OCI-LY7 (cell line): ENCODE measurements at regions not wholly inside any gene's neighbourhood (a gene's known extent, or its start where the extent isn't known, plus 50 kb on each side); places are given as distances from the start of the nearest gene placed in this dataset.

Experiments used
- BruUV-seq: library from RNA; stranded (reverse); fragments of 400-500 nt; replicated peaks from 2 replicates; lab custom pipeline; 2021; lab: Mats Ljungman, UMichigan
- CTCF ChIA-PET: fragments of 300-600 bp; sonication (Branson Sonifier 250); formaldehyde crosslinking; loops from one replicate; lab custom pipeline; 2022; ENCODE audit warnings: antibody characterized with exemption; ENCODE audit not compliant: unreplicated experiment; lab: Charles Lee
- POLR2A ChIA-PET: fragments of 300-600 bp; sonication (Branson Sonifier 250); formaldehyde crosslinking; loops from one replicate; lab custom pipeline; 2022; ENCODE audit warnings: antibody characterized with exemption; lab: Charles Lee
- DNase-seq: peaks from one replicate; pipeline ENCODE4 v3.0.0-alpha.2; 2015; ENCODE audit warnings: low spot score
- H2AFZ ChIP-seq: fragments of 200-600 bp; sonication (generic), shearing (Covaris generic); 2 replicates; pipeline ENCODE4 v1.6.1; 2014; ENCODE audit warnings: mild to moderate bottlenecking, antibody characterized with exemption, low read length, moderate library complexity
- H3K27ac ChIP-seq: fragments of 200-600 bp; sonication (generic); 2 replicates; pipeline ENCODE4 v1.5.1; 2014; ENCODE audit warnings: mixed run types, low read depth, mild to moderate bottlenecking, moderate library complexity, low read length, inconsistent platforms; ENCODE audit not compliant: poor library complexity, severe bottlenecking
- H3K36me3 ChIP-seq: fragments of 200-600 bp; sonication (generic); 2 replicates; pipeline ENCODE4 v1.6.1; 2014; ENCODE audit warnings: mild to moderate bottlenecking, antibody characterized with exemption, low read length, moderate library complexity, mixed read lengths; ENCODE audit not compliant: insufficient read depth
- H3K4me1 ChIP-seq: fragments of 200-600 bp; sonication (generic); 2 replicates; pipeline ENCODE4 v1.5.1; 2014; ENCODE audit warnings: mild to moderate bottlenecking, low read length; ENCODE audit not compliant: insufficient read depth, poor library complexity, severe bottlenecking
- H3K4me2 ChIP-seq: fragments of 200-600 bp; sonication (generic); 2 replicates; pipeline ENCODE4 v1.6.1; 2014; ENCODE audit warnings: mild to moderate bottlenecking, low read length
- H3K4me3 ChIP-seq: fragments of 200-600 bp; sonication (generic); 2 replicates; pipeline ENCODE4 v1.5.1; 2014; ENCODE audit warnings: mild to moderate bottlenecking, low read depth, low read length; ENCODE audit not compliant: poor library complexity, severe bottlenecking
- H3K79me2 ChIP-seq: fragments of 200-600 bp; sonication (generic); 2 replicates; pipeline ENCODE4 v1.6.1; 2016; ENCODE audit warnings: low read depth, mild to moderate bottlenecking, low read length, moderate library complexity, mixed read lengths; ENCODE audit not compliant: insufficient read depth
- H3K9me2 ChIP-seq: fragments of 200-600 bp; sonication (generic); 2 replicates; pipeline ENCODE4 v1.6.1; 2016; ENCODE audit warnings: mild to moderate bottlenecking, low read length, mixed read lengths; ENCODE audit not compliant: insufficient read depth
- H3K9me3 ChIP-seq: fragments of 200-600 bp; sonication (generic); 2 replicates; pipeline ENCODE4 v1.6.1; 2014; ENCODE audit warnings: mild to moderate bottlenecking, mixed run types, low read length, mixed read lengths
- H4K20me1 ChIP-seq: fragments of 200-600 bp; sonication (generic); 2 replicates; pipeline ENCODE4 v1.6.1; 2014; ENCODE audit warnings: mild to moderate bottlenecking, antibody characterized with exemption, low read length, moderate library complexity, mixed read lengths; ENCODE audit not compliant: insufficient read depth
- CTCF ChIP-seq: fragments of 200-600 bp; sonication (generic); conservative IDR thresholded peaks from 2 replicates; pipeline ENCODE4 v1.5.1; 2014; ENCODE audit warnings: mild to moderate bottlenecking, antibody characterized with exemption, low read length, moderate library complexity, mixed read lengths
- EZH2phosphoT487 ChIP-seq: fragments of 200-600 bp; sonication (generic); IDR thresholded peaks from 2 replicates; pipeline ENCODE4 v1.6.1; 2018; ENCODE audit warnings: low read depth, borderline replicate concordance, mild to moderate bottlenecking, mixed run types, antibody characterized with exemption, low read length, moderate library complexity, mixed read lengths
- intact Hi-C: fragments of 100-400 bp; cut with micrococcal nuclease; formaldehyde crosslinking; loops from one replicate; pipeline ENCODE4 v1.10.0; 2022; ENCODE audit not compliant: unreplicated experiment

GRCh38 chrX:4206941-4207340, 493.5 kb upstream of the PRKX start:
- ChIA-PET POLR2A (no interaction called here), CTCF (no interaction called here)
- Histone ChIP-seq H3K4me3 (no peak overlapping the region), H3K9me2 (no peaks in the 10 kb centered on the region), H3K27ac (no peak overlapping the region), H4K20me1 (no peaks in the 10 kb centered on the region), H3K79me2 (no peaks in the 10 kb centered on the region), H3K4me1 (no peaks in the 10 kb centered on the region), H3K4me2 (no peak overlapping the region), H3K9me3 (no peaks in the 10 kb centered on the region), H3K36me3 (no peaks in the 10 kb centered on the region), H2AFZ (no peak overlapping the region)
- intact Hi-C loops: no loop called here
- no TSS peak for BruUV-seq
- no peak for TF ChIP-seq EZH2phosphoT487
- TF ChIP-seq CTCF: no peak
- no peak for DNase-seq

GRCh38 chrX:4197971-4198370, 484.5 kb upstream of the PRKX start:
- BruUV-seq: no TSS peak
- H3K36me3 ChIP-seq: no peaks in the 10 kb centered on the region
- intact Hi-C loops: no loop called here
- POLR2A ChIA-PET: no interaction called here
- H3K4me2 ChIP-seq: no peak overlapping the region
- H3K4me3 ChIP-seq: no peak overlapping the region
- CTCF ChIA-PET: no interaction called here
- no peaks in the 10 kb centered on the region for H3K79me2 ChIP-seq
- no peak for DNase-seq
- no peaks in the 10 kb centered on the region for H3K9me2 ChIP-seq
- H3K4me1 ChIP-seq: no peaks in the 10 kb centered on the region
- no peaks in the 10 kb centered on the region for H4K20me1 ChIP-seq
- H3K27ac ChIP-seq: no peak overlapping the region
- no peak overlapping the region for H2AFZ ChIP-seq
- H3K9me3 ChIP-seq: no peaks in the 10 kb centered on the region
- TF ChIP-seq EZH2phosphoT487: no peak
- TF ChIP-seq CTCF: no peak

GRCh38 chrX:4193500-4194155, 480.2 kb upstream of the PRKX start:
- ChIA-PET CTCF (no interaction called here), POLR2A (no interaction called here)
- BruUV-seq: no TSS peak

More at GRCh38 chrX:4193500-4194155, 480.2 kb upstream of the PRKX start:
- intact Hi-C loops: no loop called here
- Histone ChIP-seq H3K4me2 (no peak overlapping the region), H3K9me3 (no peaks in the 10 kb centered on the region), H3K36me3 (no peaks in the 10 kb centered on the region), H3K79me2 (no peaks in the 10 kb centered on the region), H3K9me2 (no peaks in the 10 kb centered on the region), H3K27ac (no peak overlapping the region), H2AFZ (no peak overlapping the region), H4K20me1 (no peaks in the 10 kb centered on the region), H3K4me1 (no peaks in the 10 kb centered on the region), H3K4me3 (no peak overlapping the region)
- TF ChIP-seq EZH2phosphoT487: no peak
- no peak for TF ChIP-seq CTCF
- no peak for DNase-seq
